ENCODE measurements at regions not wholly inside any gene's neighbourhood (a gene's known extent, or its start where the extent isn't known, plus 50 kb on each side); places are given as distances from the start of the nearest gene placed in this dataset.
"Not testable (repeated sequence)": the region's sequence is repeated elsewhere in the genome, so short reads cannot be mapped to it uniquely, and the experiment has no call there.

- Mint-ChIP-seq H3K27ac (no peak overlapping the region), H3K4me3 (no peak overlapping the region), H3K36me3 (no peaks in the 10 kb centered on the region), H3K27me3 (no peaks in the 10 kb centered on the region), H3K9me3 (peaks cover 15% of the 10 kb centered on the region), H3K4me1 (ENCODE audit: unreplicated experiment) (no peaks in the 10 kb centered on the region)
- no peak for DNase-seq (ENCODE audit: extremely low spot score, unreplicated experiment)
- TF ChIP-seq CTCF (conservative IDR thresholded peaks at IDR 0.05): no peak
Measured at GRCh38 chr20:43331906-43332305, 125.8 kb upstream of the SRSF6 start.

GRCh38 chr20:43328697-43329096 lies 129.0 kb upstream of the SRSF6 start:
- no peak overlapping the region for H3K27ac Mint-ChIP-seq
- no peak overlapping the region for H3K4me3 Mint-ChIP-seq
- no peaks in the 10 kb centered on the region for H3K36me3 Mint-ChIP-seq
- no peak for DNase-seq (ENCODE audit: extremely low spot score, unreplicated experiment)
- peaks cover under 1% of the 10 kb centered on the region for H3K9me3 Mint-ChIP-seq
- H3K27me3 Mint-ChIP-seq: no peaks in the 10 kb centered on the region
- no peak for TF ChIP-seq CTCF (conservative IDR thresholded peaks at IDR 0.05)
- H3K4me1 Mint-ChIP-seq (ENCODE audit: unreplicated experiment): no peaks in the 10 kb centered on the region

GRCh38 chr20:43327234-43327633 lies 130.5 kb upstream of the SRSF6 start:
- not testable (repeated sequence) for DNase-seq (ENCODE audit: extremely low spot score, unreplicated experiment); H3K9me3 Mint-ChIP-seq; H3K4me1 Mint-ChIP-seq (ENCODE audit: unreplicated experiment); H3K4me3 Mint-ChIP-seq; H3K27ac Mint-ChIP-seq; H3K27me3 Mint-ChIP-seq; H3K36me3 Mint-ChIP-seq

GRCh38 chr20:43325926-43326325 lies 131.8 kb upstream of the SRSF6 start:
- no peak overlapping the region for H3K27ac Mint-ChIP-seq
- H3K27me3 Mint-ChIP-seq: peaks cover 3% of the 10 kb centered on the region
- H3K9me3 Mint-ChIP-seq: peaks cover 4% of the 10 kb centered on the region
- no peaks in the 10 kb centered on the region for H3K36me3 Mint-ChIP-seq
- H3K4me1 Mint-ChIP-seq (ENCODE audit: unreplicated experiment): no peaks in the 10 kb centered on the region
- H3K4me3 Mint-ChIP-seq: no peak overlapping the region
- no peak for TF ChIP-seq CTCF (conservative IDR thresholded peaks at IDR 0.05)
- DNase-seq (ENCODE audit: extremely low spot score, unreplicated experiment): no peak

GRCh38 chr20:43323592-43323991 lies 133.9 kb upstream of the PTPRT start:
- DNase-seq (ENCODE audit: extremely low spot score, unreplicated experiment): no peak
- Mint-ChIP-seq H3K9me3 (peaks cover 4% of the 10 kb centered on the region), H3K36me3 (no peaks in the 10 kb centered on the region), H3K27ac (no peak overlapping the region), H3K4me3 (no peak overlapping the region), H3K27me3 (peaks cover 3% of the 10 kb centered on the region), H3K4me1 (ENCODE audit: unreplicated experiment) (no peaks in the 10 kb centered on the region)
- TF ChIP-seq CTCF (conservative IDR thresholded peaks at IDR 0.05): no peak

GRCh38 chr20:43322851-43323250 lies 133.1 kb upstream of the PTPRT start:
- no peaks in the 10 kb centered on the region for H3K36me3 Mint-ChIP-seq

More at GRCh38 chr20:43322851-43323250, 133.1 kb upstream of the PTPRT start:
- H3K4me3 Mint-ChIP-seq: no peak overlapping the region
- no peak for DNase-seq (ENCODE audit: extremely low spot score, unreplicated experiment)
- H3K27me3 Mint-ChIP-seq: peaks cover 3% of the 10 kb centered on the region
- no peak for TF ChIP-seq CTCF (conservative IDR thresholded peaks at IDR 0.05)
- H3K9me3 Mint-ChIP-seq: peaks cover 4% of the 10 kb centered on the region
- no peak overlapping the region for H3K27ac Mint-ChIP-seq
- no peaks in the 10 kb centered on the region for H3K4me1 Mint-ChIP-seq (ENCODE audit: unreplicated experiment)
